D721Med (cell line): ENCODE measurements at regions not wholly inside any gene's neighbourhood (a gene's known extent, or its start where the extent isn't known, plus 50 kb on each side); places are given as distances from the start of the nearest gene placed in this dataset.

Source experiments
- DNase-seq: peaks from one replicate; pipeline ENCODE4 v3.0.0; 2011; ENCODE audit warnings: low spot score; ENCODE audit not compliant: insufficient read length
- FAIRE-seq: peaks from 2 replicates; lab custom pipeline; 2011; peaks lifted over from hg19 to GRCh38; lab: Jason Lieb, UNC
- CTCF ChIP-seq: IDR thresholded peaks from 2 replicates; pipeline ENCODE4 v1.5.1; 2012; ENCODE audit warnings: mild to moderate bottlenecking, control low read depth; ENCODE audit not compliant: insufficient read depth; ENCODE audit errors: missing control alignments

DNA sequence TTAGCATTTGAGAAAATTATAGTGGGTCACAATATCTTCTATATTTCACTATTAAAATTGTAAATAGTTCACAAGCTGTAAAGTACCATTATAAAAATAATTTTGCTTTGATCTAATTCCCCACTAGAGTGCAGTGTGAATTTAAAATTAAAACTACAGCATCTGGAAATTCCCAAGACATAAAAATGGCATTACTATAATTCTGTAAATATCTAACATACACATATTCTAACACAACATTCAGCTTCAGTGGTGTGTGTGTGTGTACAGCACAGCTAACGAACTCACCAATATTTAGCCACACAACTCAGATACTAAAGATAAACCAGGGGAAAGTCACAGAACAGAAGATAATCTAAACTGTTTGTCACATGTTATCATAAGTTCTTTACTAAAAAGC lies 424.9 kb upstream of the ZNF385D start:
- DNase-seq (no peak), FAIRE-seq (no peak)

GRCh38 chr3:22176911-22177310 lies 425.9 kb upstream of the ZNF385D start:
- DNase-seq (no peak), FAIRE-seq (no peak)
- no peak for TF ChIP-seq CTCF

More for the DNA sequence above, 424.9 kb upstream of the ZNF385D start:
- TF ChIP-seq CTCF = peak; percentile 45

- FAIRE-seq (no peak), DNase-seq (no peak)
- TF ChIP-seq CTCF = no peak
These were observed 438.6 kb upstream of the ZNF385D start for GRCh38 chr3:22189616-22190015.

- DNase-seq = no peak
- no peak for FAIRE-seq
- TF ChIP-seq CTCF = no peak
These were observed 448.1 kb upstream of the ZNF385D start for GRCh38 chr3:22199095-22199494.

GRCh38 chr3:22208844-22209243 lies 457.8 kb upstream of the ZNF385D start:
- no peak for TF ChIP-seq CTCF
- FAIRE-seq (no peak), DNase-seq (no peak)

DNA sequence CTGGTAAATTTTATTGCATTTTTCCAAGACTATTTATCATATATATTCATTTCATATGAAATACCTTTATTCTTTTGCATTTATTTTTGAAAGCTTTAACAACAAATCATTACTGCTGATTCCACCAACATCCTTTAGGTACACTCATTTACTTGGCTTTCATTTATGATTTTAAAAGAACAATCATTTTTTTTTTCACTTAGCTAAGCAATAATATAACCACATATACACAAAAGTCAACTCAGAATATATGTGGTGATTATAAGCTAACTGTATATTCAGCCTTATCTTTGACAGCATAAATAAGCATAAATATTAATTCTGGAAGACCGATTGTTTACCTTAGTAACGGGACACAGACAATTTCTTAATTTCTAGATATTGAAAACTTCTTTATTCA lies 458.6 kb upstream of the ZNF385D start:
- no peak for TF ChIP-seq CTCF
- FAIRE-seq (no peak), DNase-seq (no peak)

- FAIRE-seq = no peak
- TF ChIP-seq CTCF = no peak
These were observed 459.7 kb upstream of the ZNF385D start for GRCh38 chr3:22210693-22211092.

More at GRCh38 chr3:22210693-22211092, 459.7 kb upstream of the ZNF385D start:
- no peak for DNase-seq
